ENCODE measurements at regions not wholly inside any gene's neighbourhood (a gene's known extent, or its start where the extent isn't known, plus 50 kb on each side); places are given as distances from the start of the nearest gene placed in this dataset.

DNA sequence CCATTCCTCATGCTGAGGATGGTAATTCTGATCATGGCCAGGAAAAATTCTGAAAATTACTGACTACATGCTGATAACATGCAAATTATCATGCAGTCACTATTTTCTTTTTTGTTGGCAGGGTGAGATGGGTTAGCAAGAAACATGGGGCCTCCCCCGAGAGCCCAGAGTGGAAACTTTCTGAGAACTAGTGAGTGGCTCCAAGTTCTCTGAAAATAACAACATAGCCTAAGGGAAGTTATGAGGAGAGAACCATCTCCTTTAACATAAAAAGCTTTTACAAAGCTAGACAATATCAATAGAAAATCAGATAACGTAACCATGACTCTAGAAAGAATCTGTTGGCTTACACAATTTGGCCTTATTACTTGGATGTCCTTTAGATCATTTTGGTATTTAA, 254.2 kb downstream of the PLOD2 start:
- TF ChIP-seq, protein P1, sequence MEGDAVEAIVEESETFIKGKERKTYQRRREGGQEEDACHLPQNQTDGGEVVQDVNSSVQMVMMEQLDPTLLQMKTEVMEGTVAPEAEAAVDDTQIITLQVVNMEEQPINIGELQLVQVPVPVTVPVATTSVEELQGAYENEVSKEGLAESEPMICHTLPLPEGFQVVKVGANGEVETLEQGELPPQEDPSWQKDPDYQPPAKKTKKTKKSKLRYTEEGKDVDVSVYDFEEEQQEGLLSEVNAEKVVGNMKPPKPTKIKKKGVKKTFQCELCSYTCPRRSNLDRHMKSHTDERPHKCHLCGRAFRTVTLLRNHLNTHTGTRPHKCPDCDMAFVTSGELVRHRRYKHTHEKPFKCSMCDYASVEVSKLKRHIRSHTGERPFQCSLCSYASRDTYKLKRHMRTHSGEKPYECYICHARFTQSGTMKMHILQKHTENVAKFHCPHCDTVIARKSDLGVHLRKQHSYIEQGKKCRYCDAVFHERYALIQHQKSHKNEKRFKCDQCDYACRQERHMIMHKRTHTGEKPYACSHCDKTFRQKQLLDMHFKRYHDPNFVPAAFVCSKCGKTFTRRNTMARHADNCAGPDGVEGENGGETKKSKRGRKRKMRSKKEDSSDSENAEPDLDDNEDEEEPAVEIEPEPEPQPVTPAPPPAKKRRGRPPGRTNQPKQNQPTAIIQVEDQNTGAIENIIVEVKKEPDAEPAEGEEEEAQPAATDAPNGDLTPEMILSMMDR (optimal IDR thresholded peaks at IDR 0.05 in 1 of 3, IDR thresholded peaks at IDR 0.05 in 1 of 3, conservative IDR thresholded peaks at IDR 0.05 in 1 of 3; ENCODE audit: extremely low read depth in 1 of 3, insufficient read depth in 2 of 3, low read length in 3 of 3): no peak
- no peak for TF ChIP-seq EZH2 (IDR thresholded peaks at IDR 0.05; ENCODE audit: low read length)
